ENCODE measurements at regions not wholly inside any gene's neighbourhood (a gene's known extent, or its start where the extent isn't known, plus 50 kb on each side); places are given as distances from the start of the nearest gene placed in this dataset.

GRCh38 chr3:187550446-187550845 lies 119.7 kb downstream of the SST start:
- TF ChIP-seq, protein P1, sequence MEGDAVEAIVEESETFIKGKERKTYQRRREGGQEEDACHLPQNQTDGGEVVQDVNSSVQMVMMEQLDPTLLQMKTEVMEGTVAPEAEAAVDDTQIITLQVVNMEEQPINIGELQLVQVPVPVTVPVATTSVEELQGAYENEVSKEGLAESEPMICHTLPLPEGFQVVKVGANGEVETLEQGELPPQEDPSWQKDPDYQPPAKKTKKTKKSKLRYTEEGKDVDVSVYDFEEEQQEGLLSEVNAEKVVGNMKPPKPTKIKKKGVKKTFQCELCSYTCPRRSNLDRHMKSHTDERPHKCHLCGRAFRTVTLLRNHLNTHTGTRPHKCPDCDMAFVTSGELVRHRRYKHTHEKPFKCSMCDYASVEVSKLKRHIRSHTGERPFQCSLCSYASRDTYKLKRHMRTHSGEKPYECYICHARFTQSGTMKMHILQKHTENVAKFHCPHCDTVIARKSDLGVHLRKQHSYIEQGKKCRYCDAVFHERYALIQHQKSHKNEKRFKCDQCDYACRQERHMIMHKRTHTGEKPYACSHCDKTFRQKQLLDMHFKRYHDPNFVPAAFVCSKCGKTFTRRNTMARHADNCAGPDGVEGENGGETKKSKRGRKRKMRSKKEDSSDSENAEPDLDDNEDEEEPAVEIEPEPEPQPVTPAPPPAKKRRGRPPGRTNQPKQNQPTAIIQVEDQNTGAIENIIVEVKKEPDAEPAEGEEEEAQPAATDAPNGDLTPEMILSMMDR (optimal IDR thresholded peaks at IDR 0.05 in 1 of 3, IDR thresholded peaks at IDR 0.05 in 1 of 3, conservative IDR thresholded peaks at IDR 0.05 in 1 of 3; ENCODE audit: extremely low read depth in 1 of 3, insufficient read depth in 2 of 3, low read length in 3 of 3) = no peak
- TF ChIP-seq EZH2 (IDR thresholded peaks at IDR 0.05; ENCODE audit: low read length) = no peak

Data from keratinocyte (primary cell).